SK-N-SH treated with all-trans-retinoic acid at 6 μM for 48 hours (cell line): ENCODE measurements at regions not wholly inside any gene's neighbourhood (a gene's known extent, or its start where the extent isn't known, plus 50 kb on each side); places are given as distances from the start of the nearest gene placed in this dataset.

Source experiments
- ARNTL ChIP-seq: fragments of 450-650 bp; formaldehyde crosslinking; IDR thresholded peaks from 2 replicates; pipeline ENCODE4 v1.5.0; 2020; ENCODE audit warnings: low read depth, mild to moderate bottlenecking, moderate library complexity, borderline replicate concordance
- BACH2 ChIP-seq: fragments of 250-450 bp; sonication (Bioruptor Pico); IDR thresholded peaks from 2 replicates; pipeline ENCODE4 v1.9.0; 2021; ENCODE audit warnings: mild to moderate bottlenecking, borderline replicate concordance
- ESRRG ChIP-seq: fragments of 250-450 bp; sonication (Bioruptor Pico); IDR thresholded peaks from 2 replicates; pipeline ENCODE4 v1.6.1; 2021; ENCODE audit warnings: mild to moderate bottlenecking
- ISL1 ChIP-seq: fragments of 250-450 bp; sonication (Bioruptor Pico); IDR thresholded peaks from 2 replicates; pipeline ENCODE4 v2.1.2; 2022; ENCODE audit warnings: mild to moderate bottlenecking, moderate library complexity
- PPARA ChIP-seq: fragments of 250-450 bp; sonication (Bioruptor Pico); IDR thresholded peaks from 2 replicates; pipeline ENCODE4 v1.5.0; 2020; ENCODE audit warnings: mild to moderate bottlenecking, borderline replicate concordance
- TCF4 ChIP-seq: fragments of 250-450 bp; sonication (Bioruptor Pico); IDR thresholded peaks from 2 replicates; pipeline ENCODE4 v1.8.0; 2021; ENCODE audit warnings: mild to moderate bottlenecking, moderate library complexity, borderline replicate concordance
- ZFP3 ChIP-seq: fragments of 250-450 bp; sonication (Bioruptor Pico); IDR thresholded peaks from 2 replicates; pipeline ENCODE4 v1.5.0; 2020; ENCODE audit warnings: mild to moderate bottlenecking, moderate library complexity
- TF ChIP-seq, protein P1 (sequence below): fragments of 250-450 bp; sonication (Bioruptor Pico); IDR thresholded peaks from 2 replicates; pipeline ENCODE4 v1.8.0; 2020; ENCODE audit warnings: mild to moderate bottlenecking, moderate library complexity, borderline replicate concordance
- TF ChIP-seq, protein P2 (sequence below): fragments of 250-450 bp; sonication (Bioruptor Pico); IDR thresholded peaks from 2 replicates; pipeline ENCODE4 v1.5.1; 2021; ENCODE audit warnings: mild to moderate bottlenecking, moderate library complexity

DNA sequence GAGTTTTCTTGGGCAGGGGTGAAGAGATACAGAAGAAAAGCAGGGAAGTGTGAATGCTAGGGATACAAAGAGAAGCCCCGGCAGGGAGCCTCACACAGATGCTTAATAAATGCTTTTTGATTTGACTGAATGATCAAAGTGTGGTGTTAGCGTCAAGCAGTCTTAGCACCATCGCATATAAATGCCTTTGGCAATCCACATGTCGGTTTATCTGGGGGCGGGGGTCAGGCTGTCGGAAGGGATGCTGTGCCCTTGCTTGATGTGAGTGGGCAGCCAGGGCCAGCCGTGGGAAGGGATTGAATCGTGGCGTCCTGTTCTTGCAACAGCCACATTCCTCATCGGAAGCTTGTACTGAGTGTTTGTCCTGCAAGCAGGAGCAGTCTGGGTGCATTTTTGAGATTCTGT lies 173.1 kb downstream of the LACC1 start:
- TF ChIP-seq ISL1 (CRISPR knock-in tag) (no peak), BACH2 (CRISPR knock-in tag) (no peak), ZFP3 (CRISPR knock-in tag) (no peak), ESRRG (CRISPR knock-in tag) (no peak), ARNTL (CRISPR knock-in tag) (no peak), PPARA (CRISPR knock-in tag) (no peak), TCF4 (CRISPR knock-in tag) (no peak)
- TF ChIP-seq, protein P1, sequence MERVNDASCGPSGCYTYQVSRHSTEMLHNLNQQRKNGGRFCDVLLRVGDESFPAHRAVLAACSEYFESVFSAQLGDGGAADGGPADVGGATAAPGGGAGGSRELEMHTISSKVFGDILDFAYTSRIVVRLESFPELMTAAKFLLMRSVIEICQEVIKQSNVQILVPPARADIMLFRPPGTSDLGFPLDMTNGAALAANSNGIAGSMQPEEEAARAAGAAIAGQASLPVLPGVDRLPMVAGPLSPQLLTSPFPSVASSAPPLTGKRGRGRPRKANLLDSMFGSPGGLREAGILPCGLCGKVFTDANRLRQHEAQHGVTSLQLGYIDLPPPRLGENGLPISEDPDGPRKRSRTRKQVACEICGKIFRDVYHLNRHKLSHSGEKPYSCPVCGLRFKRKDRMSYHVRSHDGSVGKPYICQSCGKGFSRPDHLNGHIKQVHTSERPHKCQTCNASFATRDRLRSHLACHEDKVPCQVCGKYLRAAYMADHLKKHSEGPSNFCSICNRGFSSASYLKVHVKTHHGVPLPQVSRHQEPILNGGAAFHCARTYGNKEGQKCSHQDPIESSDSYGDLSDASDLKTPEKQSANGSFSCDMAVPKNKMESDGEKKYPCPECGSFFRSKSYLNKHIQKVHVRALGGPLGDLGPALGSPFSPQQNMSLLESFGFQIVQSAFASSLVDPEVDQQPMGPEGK = no peak
- TF ChIP-seq, protein P2, sequence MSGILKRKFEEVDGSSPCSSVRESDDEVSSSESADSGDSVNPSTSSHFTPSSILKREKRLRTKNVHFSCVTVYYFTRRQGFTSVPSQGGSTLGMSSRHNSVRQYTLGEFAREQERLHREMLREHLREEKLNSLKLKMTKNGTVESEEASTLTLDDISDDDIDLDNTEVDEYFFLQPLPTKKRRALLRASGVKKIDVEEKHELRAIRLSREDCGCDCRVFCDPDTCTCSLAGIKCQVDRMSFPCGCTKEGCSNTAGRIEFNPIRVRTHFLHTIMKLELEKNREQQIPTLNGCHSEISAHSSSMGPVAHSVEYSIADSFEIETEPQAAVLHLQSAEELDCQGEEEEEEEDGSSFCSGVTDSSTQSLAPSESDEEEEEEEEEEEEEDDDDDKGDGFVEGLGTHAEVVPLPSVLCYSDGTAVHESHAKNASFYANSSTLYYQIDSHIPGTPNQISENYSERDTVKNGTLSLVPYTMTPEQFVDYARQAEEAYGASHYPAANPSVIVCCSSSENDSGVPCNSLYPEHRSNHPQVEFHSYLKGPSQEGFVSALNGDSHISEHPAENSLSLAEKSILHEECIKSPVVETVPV (CRISPR knock-in tag) = no peak
